Mesodermal cell (in vitro differentiated cells): ENCODE measurements at regions not wholly inside any gene's neighbourhood (a gene's known extent, or its start where the extent isn't known, plus 50 kb on each side); places are given as distances from the start of the nearest gene placed in this dataset.

Experiments used
- H3K27ac ChIP-seq: 2 replicates; pipeline ENCODE4 v1.7.0; 2013; ENCODE audit warnings: mild to moderate bottlenecking, low read depth, low read length, moderate library complexity; ENCODE audit not compliant: severe bottlenecking
- H3K36me3 ChIP-seq: 2 replicates; pipeline ENCODE4 v1.7.1; 2013; ENCODE audit warnings: mild to moderate bottlenecking, low read length, moderate library complexity; ENCODE audit not compliant: control insufficient read depth, insufficient read depth
- H3K4me1 ChIP-seq: one replicate; pipeline ENCODE4 v1.7.1; 2013; ENCODE audit warnings: mild to moderate bottlenecking, low read length; ENCODE audit not compliant: insufficient read depth, control insufficient read depth, poor library complexity, severe bottlenecking
- H3K4me3 ChIP-seq: 2 replicates; pipeline ENCODE4 v1.7.0; 2013; ENCODE audit warnings: low read length, control low read depth, mild to moderate bottlenecking; ENCODE audit not compliant: insufficient read depth, poor library complexity, severe bottlenecking; ENCODE audit errors: extremely low read depth
- H3K9me3 ChIP-seq: 2 replicates; pipeline ENCODE4 v1.7.1; 2013; ENCODE audit warnings: mild to moderate bottlenecking, low read length, moderate library complexity; ENCODE audit not compliant: control insufficient read depth
- WGBS, 2 experiments: methylation state at CpG; one replicate each; pipeline ENCODE4 v1.1.5; 2013; ENCODE audit warnings: missing lambda C conversion rate in 2 of 2; ENCODE audit not compliant: insufficient coverage in 2 of 2; 5-methylcytosine and 5-hydroxymethylcytosine counted together

DNA sequence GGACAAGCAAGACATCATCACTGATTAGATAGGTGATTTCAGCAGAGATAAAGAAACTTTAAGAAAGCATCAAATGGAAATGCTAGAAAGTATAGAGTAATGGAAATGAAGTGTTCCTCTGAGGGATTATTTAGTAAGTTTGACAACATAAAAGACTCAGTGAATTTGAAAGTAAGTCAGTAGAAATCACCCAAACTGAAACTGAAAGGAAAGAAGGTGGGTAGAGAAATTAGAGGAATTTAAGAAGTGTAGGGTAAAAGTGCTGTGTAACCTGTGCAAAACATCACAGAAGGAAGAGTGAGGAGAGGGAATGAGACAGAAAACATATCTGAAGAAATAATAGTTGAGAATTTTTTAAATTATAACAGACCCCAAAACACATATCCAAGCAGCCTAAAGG, 343.1 kb downstream of the CBLN2 start:
- H3K9me3 ChIP-seq: peaks cover 13% of the 10 kb centered on the region
- H3K4me1 ChIP-seq: no peaks in the 10 kb centered on the region
- H3K36me3 ChIP-seq: no peaks in the 10 kb centered on the region
- no peak overlapping the region for H3K27ac ChIP-seq
- no peak overlapping the region for H3K4me3 ChIP-seq

DNA sequence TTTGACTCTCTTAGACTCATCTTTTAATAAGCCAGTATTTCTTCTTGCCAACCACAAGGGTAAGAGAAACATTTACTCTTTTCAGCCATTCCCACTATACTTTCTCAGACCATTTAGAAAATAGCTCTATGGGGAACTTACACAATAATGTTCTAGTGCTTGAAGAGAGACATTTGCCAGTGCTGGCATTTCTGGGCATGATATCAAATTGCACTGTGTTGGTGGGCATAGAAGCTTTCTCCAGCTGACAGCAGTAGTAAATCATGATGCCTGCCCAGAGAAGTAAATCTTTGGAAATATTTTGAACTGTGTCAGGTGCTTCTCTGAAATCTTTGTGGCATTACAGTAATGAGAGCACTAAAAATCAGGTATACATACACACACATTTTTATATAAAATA, 346.6 kb downstream of the CBLN2 start:
- H3K36me3 ChIP-seq: no peaks in the 10 kb centered on the region
- peaks cover 13% of the 10 kb centered on the region for H3K9me3 ChIP-seq
- no peak overlapping the region for H3K27ac ChIP-seq
- H3K4me1 ChIP-seq: no peaks in the 10 kb centered on the region
- H3K4me3 ChIP-seq: no peak overlapping the region

GRCh38 chr18:72194072-72194471, 350.1 kb downstream of the CBLN2 start:
- Histone ChIP-seq H3K9me3 (peaks cover 5% of the 10 kb centered on the region), H3K4me1 (no peaks in the 10 kb centered on the region), H3K27ac (no peak overlapping the region), H3K36me3 (no peaks in the 10 kb centered on the region), H3K4me3 (no peak overlapping the region)
- 68 to 69% methylated on average over 4 of the region's 6 CpGs for WGBS, 2 experiments

DNA sequence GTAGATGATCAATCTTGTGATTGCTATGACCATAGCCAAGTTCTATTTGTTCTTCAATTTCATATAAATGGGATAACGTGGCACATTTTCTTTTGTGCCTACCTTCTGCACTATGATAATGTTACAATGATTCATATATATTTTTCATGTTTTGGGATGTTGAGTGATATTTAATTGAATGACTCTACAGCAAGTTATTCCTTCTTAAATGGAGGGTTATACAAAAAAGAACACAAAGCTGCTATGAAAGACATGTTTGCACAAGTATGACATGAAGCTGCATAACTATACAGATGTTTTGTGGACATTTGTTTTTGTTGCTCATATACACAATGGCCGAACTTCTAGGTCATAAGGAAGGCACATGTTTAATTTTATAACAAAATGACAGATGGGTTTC, 356.2 kb downstream of the CBLN2 start:
- H3K4me1 ChIP-seq: no peaks in the 10 kb centered on the region
- H3K27ac ChIP-seq: no peak overlapping the region
- WGBS, 2 experiments: no CpG with 5 or more reads among the region's 2 CpGs
- no peak overlapping the region for H3K4me3 ChIP-seq
- no peaks in the 10 kb centered on the region for H3K36me3 ChIP-seq
- H3K9me3 ChIP-seq: peaks cover 2% of the 10 kb centered on the region

DNA sequence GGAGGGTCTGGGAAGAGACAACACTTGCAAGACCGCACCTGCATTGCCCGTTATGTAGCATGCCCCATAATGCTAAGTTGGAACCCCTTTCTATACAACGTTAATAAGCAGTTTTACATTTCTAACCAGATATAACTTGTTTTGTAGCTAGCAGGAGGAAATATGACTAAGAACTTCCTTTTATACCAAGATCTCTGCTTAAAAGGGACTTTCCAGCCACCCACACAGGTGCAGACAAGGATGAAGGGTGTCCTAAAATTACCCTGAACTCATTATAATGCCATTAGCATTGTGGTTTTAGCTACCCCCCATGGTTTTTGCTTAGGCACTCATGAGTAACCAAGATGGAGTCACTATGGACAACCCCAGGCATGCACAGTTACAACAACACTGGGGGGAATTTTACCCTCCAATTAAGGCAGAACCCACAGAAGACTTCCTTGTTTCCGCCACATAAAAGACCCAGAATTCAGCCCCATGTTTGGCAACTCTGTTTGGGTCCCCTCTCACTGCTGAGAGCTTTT, 362.8 kb downstream of the CBLN2 start:
- 82 to 83% methylated on average over 1 of the region's 4 CpGs for whole genome bisulfite sequencing, 2 experiments
- H3K4me3 ChIP-seq: no peak overlapping the region
- no peaks in the 10 kb centered on the region for H3K4me1 ChIP-seq

DNA sequence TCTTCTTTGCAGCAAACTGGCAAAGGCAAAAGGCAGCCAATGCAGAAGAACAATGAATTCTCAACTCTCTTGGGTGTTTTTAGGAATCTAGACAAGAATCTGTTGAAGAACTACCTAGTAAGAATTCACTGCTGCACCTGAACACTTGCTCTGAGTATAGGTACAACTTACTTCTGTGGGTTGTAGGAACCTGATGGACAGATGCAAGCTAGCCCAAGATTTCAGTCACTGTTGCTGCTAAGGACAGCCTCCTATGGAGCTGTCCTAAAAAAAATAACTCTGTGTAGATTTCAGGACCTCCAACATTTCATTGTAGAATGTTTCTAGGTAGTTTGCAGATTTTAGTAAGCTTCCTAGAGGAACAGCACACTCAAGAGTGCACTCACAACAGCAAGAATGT, 363.5 kb downstream of the CBLN2 start:
- Histone ChIP-seq H3K9me3 (peaks cover 18% of the 10 kb centered on the region), H3K36me3 (no peaks in the 10 kb centered on the region), H3K4me3 (no peak overlapping the region), H3K27ac (no peak overlapping the region), H3K4me1 (no peaks in the 10 kb centered on the region)

More for the DNA sequence above, 362.8 kb downstream of the CBLN2 start:
- Histone ChIP-seq H3K36me3 (no peaks in the 10 kb centered on the region), H3K27ac (no peak overlapping the region), H3K9me3 (peaks cover 14% of the 10 kb centered on the region)

- peaks cover 36% of the 10 kb centered on the region for H3K9me3 ChIP-seq
- H3K36me3 ChIP-seq: no peaks in the 10 kb centered on the region
- H3K27ac ChIP-seq: no peak overlapping the region
- no peaks in the 10 kb centered on the region for H3K4me1 ChIP-seq
- H3K4me3 ChIP-seq: no peak overlapping the region
- 38% methylated on average over 1 of the region's 3 CpGs; no CpG with 5 or more reads in 1 of the 2 experiments for WGBS, 2 experiments
Measured at GRCh38 chr18:72174972-72175649, 369.0 kb downstream of the CBLN2 start.

DNA sequence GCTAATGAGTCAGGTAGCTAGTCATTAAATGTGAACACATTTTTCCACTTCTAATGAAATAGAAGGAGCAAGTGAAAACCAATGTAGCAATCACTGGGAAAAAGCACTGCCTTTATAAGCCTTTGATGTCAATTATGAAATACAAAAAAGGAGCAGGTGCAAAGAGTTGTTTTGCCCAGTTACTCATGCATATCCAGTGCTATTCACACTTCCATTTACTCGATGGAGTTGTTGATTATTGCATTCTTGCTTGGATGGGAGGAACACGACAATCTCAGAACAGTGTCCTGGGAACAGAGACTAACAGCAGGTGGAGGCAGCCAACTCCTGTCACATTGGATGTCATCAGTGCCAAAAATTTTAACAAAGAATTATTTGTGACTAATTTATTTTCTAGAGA, 372.5 kb downstream of the CBLN2 start:
- Histone ChIP-seq H3K36me3 (no peaks in the 10 kb centered on the region), H3K27ac (no peak overlapping the region), H3K4me3 (no peak overlapping the region), H3K9me3 (peaks cover 33% of the 10 kb centered on the region), H3K4me1 (no peaks in the 10 kb centered on the region)
- WGBS, 2 experiments: 73% methylated on average over 2 of the region's 2 CpGs; no CpG with 5 or more reads in 1 of the 2 experiments

GRCh38 chr18:72161691-72162090, 382.5 kb downstream of the CBLN2 start:
- peaks cover 29% of the 10 kb centered on the region for H3K9me3 ChIP-seq
- H3K4me3 ChIP-seq: no peak overlapping the region
- H3K27ac ChIP-seq: no peak overlapping the region
- whole genome bisulfite sequencing, 2 experiments: no CpG with 5 or more reads among the region's 1 CpG
- H3K4me1 ChIP-seq: no peaks in the 10 kb centered on the region
- no peaks in the 10 kb centered on the region for H3K36me3 ChIP-seq

- H3K27ac ChIP-seq: no peak overlapping the region
- H3K36me3 ChIP-seq: no peaks in the 10 kb centered on the region
- WGBS, 2 experiments: 48% methylated on average over 3 of the region's 5 CpGs; no CpG with 5 or more reads in 1 of the 2 experiments
- H3K4me1 ChIP-seq: no peaks in the 10 kb centered on the region
- H3K4me3 ChIP-seq: no peak overlapping the region
- peaks cover 37% of the 10 kb centered on the region for H3K9me3 ChIP-seq
Measured at GRCh38 chr18:72160510-72161445, 383.4 kb downstream of the CBLN2 start.

GRCh38 chr18:72155327-72155726, 388.8 kb downstream of the CBLN2 start:
- H3K9me3 ChIP-seq: peaks cover 23% of the 10 kb centered on the region
- H3K4me1 ChIP-seq: no peaks in the 10 kb centered on the region
- no peak overlapping the region for H3K27ac ChIP-seq
- 75% methylated on average over 4 of the region's 5 CpGs for WGBS, 2 experiments
- no peak overlapping the region for H3K4me3 ChIP-seq
- H3K36me3 ChIP-seq: no peaks in the 10 kb centered on the region
